HepG2 (cell line): ENCODE measurements at regions not wholly inside any gene's neighbourhood (a gene's known extent, or its start where the extent isn't known, plus 50 kb on each side); places are given as distances from the start of the nearest gene placed in this dataset.

Experiments used
- CERS6 ChIP-seq: sonication (generic); formaldehyde crosslinking; IDR thresholded peaks from 2 replicates; pipeline ENCODE4 v1.5.0; 2020; ENCODE audit warnings: missing genetic modification reagents
- MXI1 ChIP-seq: IDR thresholded peaks from 3 replicates; pipeline ENCODE4 v1.6.1; 2012; ENCODE audit warnings: low read depth, low read length, inconsistent platforms, borderline replicate concordance
- TIGD3 ChIP-seq: sonication (generic); formaldehyde crosslinking; IDR thresholded peaks from 2 replicates; pipeline ENCODE4 v1.5.1; 2020; ENCODE audit warnings: mild to moderate bottlenecking, missing genetic modification reagents, borderline replicate concordance

GRCh38 chr13:40502236-40502635 is 164.2 kb downstream of the FOXO1 start:
- TF ChIP-seq MXI1 (no peak), TIGD3 (CRISPR knock-in tag) (no peak), CERS6 (no peak)
